ENCODE measurements at regions not wholly inside any gene's neighbourhood (a gene's known extent, or its start where the extent isn't known, plus 50 kb on each side); places are given as distances from the start of the nearest gene placed in this dataset.

DNA sequence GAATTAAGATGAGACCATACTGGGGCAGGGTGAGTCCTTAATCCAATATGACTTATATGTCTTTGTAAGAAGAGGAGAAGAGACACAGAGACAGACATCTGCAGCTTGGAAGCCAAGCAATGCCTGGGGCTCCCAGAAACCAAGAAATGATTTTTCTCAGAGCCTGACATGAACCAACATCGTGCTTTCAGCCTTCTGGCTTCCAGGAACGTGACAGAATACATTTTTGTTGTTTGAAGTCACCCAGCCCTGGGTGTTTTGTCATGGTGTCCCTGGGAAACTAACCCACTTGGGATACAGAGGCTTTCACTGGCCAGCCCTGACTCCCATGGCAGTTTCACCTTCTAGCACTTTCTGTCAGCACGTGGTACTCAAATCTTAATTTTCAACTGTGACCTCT, 95.3 kb upstream of the SLC10A2 start:
- H3K27ac Mint-ChIP-seq, result no peak overlapping the region

GRCh38 chr13:103157434-103158145, 91.4 kb upstream of the SLC10A2 start:
- DNase-seq (ENCODE audit: low spot score) (no peak), ATAC-seq (no peak)
- H3F3A ChIP-seq (replicated peaks; ENCODE audit: low read depth), result no peaks in the 10 kb centered on the region
- H3K4me3 Mint-ChIP-seq, result no peak overlapping the region
- H3K9me3 Mint-ChIP-seq, result 0 out of 3 replicates have a peak, but pooled peaks cover 5% of the 10 kb centered on the region
- no peaks in the 10 kb centered on the region for H3K79me2 ChIP-seq (replicated peaks; ENCODE audit: insufficient read depth)
- peaks cover 6% of the 10 kb centered on the region; the same call in 1 of the 3 replicates for H3K4me1 Mint-ChIP-seq
- no peaks in the 10 kb centered on the region for H3K36me3 ChIP-seq (ENCODE audit: insufficient read depth)
- H4K20me1 ChIP-seq (replicated peaks; ENCODE audit: insufficient read depth), result no peaks in the 10 kb centered on the region
- H3K9me2 ChIP-seq (ENCODE audit: insufficient read depth), result peaks cover 11% of the 10 kb centered on the region
- no peak overlapping the region for H3K27ac Mint-ChIP-seq
- no peak overlapping the region for H3K4me2 ChIP-seq
- H3K36me3 Mint-ChIP-seq (ENCODE audit: low read depth), result no peaks in the 10 kb centered on the region
- H3K27me3 ChIP-seq (ENCODE audit: insufficient read depth), result no peaks in the 10 kb centered on the region
- peaks cover 4% of the 10 kb centered on the region; the same call in 1 of the 2 replicates for H3K4me1 ChIP-seq (ENCODE audit: insufficient read depth)
- no peaks in the 10 kb centered on the region for H3K27me3 Mint-ChIP-seq (ENCODE audit: insufficient read depth, low read depth, poor library complexity)
- H3K27ac ChIP-seq (ENCODE audit: low read depth), result no peak overlapping the region
- H3K4me3 ChIP-seq, result no peak overlapping the region
- H2AFZ ChIP-seq, result no peak overlapping the region
- TF ChIP-seq ZNF114 (CRISPR knock-in tag; IDR thresholded peaks at IDR 0.05) (no peak), CREB1 (CRISPR knock-in tag; IDR thresholded peaks at IDR 0.05; ENCODE audit: low read depth) (no peak), STAT1 (IDR thresholded peaks at IDR 0.05; ENCODE audit: unreplicated experiment) (no peak), ZNF331 (CRISPR knock-in tag; IDR thresholded peaks at IDR 0.05; ENCODE audit: low read depth) (no peak), POLR2AphosphoS5 (IDR thresholded peaks at IDR 0.05; ENCODE audit: low read depth) (no peak), ETS1 (IDR thresholded peaks at IDR 0.05) (no peak)
- TF ChIP-seq, protein P1, sequence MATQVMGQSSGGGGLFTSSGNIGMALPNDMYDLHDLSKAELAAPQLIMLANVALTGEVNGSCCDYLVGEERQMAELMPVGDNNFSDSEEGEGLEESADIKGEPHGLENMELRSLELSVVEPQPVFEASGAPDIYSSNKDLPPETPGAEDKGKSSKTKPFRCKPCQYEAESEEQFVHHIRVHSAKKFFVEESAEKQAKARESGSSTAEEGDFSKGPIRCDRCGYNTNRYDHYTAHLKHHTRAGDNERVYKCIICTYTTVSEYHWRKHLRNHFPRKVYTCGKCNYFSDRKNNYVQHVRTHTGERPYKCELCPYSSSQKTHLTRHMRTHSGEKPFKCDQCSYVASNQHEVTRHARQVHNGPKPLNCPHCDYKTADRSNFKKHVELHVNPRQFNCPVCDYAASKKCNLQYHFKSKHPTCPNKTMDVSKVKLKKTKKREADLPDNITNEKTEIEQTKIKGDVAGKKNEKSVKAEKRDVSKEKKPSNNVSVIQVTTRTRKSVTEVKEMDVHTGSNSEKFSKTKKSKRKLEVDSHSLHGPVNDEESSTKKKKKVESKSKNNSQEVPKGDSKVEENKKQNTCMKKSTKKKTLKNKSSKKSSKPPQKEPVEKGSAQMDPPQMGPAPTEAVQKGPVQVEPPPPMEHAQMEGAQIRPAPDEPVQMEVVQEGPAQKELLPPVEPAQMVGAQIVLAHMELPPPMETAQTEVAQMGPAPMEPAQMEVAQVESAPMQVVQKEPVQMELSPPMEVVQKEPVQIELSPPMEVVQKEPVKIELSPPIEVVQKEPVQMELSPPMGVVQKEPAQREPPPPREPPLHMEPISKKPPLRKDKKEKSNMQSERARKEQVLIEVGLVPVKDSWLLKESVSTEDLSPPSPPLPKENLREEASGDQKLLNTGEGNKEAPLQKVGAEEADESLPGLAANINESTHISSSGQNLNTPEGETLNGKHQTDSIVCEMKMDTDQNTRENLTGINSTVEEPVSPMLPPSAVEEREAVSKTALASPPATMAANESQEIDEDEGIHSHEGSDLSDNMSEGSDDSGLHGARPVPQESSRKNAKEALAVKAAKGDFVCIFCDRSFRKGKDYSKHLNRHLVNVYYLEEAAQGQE (IDR thresholded peaks at IDR 0.05; ENCODE audit: unreplicated experiment), result no peak

More for the DNA sequence above, 95.3 kb upstream of the SLC10A2 start:
- H3F3A ChIP-seq (replicated peaks; ENCODE audit: low read depth), result no peaks in the 10 kb centered on the region
- TF ChIP-seq STAT1 (IDR thresholded peaks at IDR 0.05; ENCODE audit: unreplicated experiment) (no peak), CREB1 (CRISPR knock-in tag; IDR thresholded peaks at IDR 0.05; ENCODE audit: low read depth) (no peak), EZH2phosphoT487 (IDR thresholded peaks at IDR 0.05; ENCODE audit: unreplicated experiment) (no peak), ZNF331 (CRISPR knock-in tag; IDR thresholded peaks at IDR 0.05; ENCODE audit: low read depth) (no peak), NANOG (IDR thresholded peaks at IDR 0.05; ENCODE audit: borderline replicate concordance) (no peak), ZNF114 (CRISPR knock-in tag; IDR thresholded peaks at IDR 0.05) (no peak)
- TF ChIP-seq, protein P1 (IDR thresholded peaks at IDR 0.05; ENCODE audit: unreplicated experiment), result no peak
- TF ChIP-seq, protein P2, sequence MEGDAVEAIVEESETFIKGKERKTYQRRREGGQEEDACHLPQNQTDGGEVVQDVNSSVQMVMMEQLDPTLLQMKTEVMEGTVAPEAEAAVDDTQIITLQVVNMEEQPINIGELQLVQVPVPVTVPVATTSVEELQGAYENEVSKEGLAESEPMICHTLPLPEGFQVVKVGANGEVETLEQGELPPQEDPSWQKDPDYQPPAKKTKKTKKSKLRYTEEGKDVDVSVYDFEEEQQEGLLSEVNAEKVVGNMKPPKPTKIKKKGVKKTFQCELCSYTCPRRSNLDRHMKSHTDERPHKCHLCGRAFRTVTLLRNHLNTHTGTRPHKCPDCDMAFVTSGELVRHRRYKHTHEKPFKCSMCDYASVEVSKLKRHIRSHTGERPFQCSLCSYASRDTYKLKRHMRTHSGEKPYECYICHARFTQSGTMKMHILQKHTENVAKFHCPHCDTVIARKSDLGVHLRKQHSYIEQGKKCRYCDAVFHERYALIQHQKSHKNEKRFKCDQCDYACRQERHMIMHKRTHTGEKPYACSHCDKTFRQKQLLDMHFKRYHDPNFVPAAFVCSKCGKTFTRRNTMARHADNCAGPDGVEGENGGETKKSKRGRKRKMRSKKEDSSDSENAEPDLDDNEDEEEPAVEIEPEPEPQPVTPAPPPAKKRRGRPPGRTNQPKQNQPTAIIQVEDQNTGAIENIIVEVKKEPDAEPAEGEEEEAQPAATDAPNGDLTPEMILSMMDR (conservative IDR thresholded peaks at IDR 0.05; ENCODE audit: low read depth in 2 of 2), result no peak
- peaks cover 16% of the 10 kb centered on the region; the same call in 1 of the 2 replicates for H3K9me2 ChIP-seq (ENCODE audit: insufficient read depth)
- Mint-ChIP-seq H3K36me3 (ENCODE audit: low read depth) (no peaks in the 10 kb centered on the region), H3K9me3 (peaks cover 7% of the 10 kb centered on the region; the same call in 1 of the 3 replicates), H3K4me3 (no peak overlapping the region), H3K27me3 (ENCODE audit: insufficient read depth, low read depth, poor library complexity) (no peaks in the 10 kb centered on the region), H3K4me1 (peaks cover 11% of the 10 kb centered on the region; the same call in 2 of the 3 replicates)
- H3K4me3 ChIP-seq, result no peak overlapping the region
- DNase-seq (ENCODE audit: low spot score), result no peak
- ATAC-seq, result no peak
- H3K27ac ChIP-seq (ENCODE audit: low read depth), result no peak overlapping the region
- H2AFZ ChIP-seq, result no peak overlapping the region
- no peaks in the 10 kb centered on the region for H3K27me3 ChIP-seq (ENCODE audit: insufficient read depth)
- no peaks in the 10 kb centered on the region for H4K20me1 ChIP-seq (replicated peaks; ENCODE audit: insufficient read depth)
- H3K36me3 ChIP-seq (ENCODE audit: insufficient read depth), result no peaks in the 10 kb centered on the region
- no peaks in the 10 kb centered on the region for H3K79me2 ChIP-seq (replicated peaks; ENCODE audit: insufficient read depth)
- no peak overlapping the region for H3K4me2 ChIP-seq
- 0 out of 2 replicates have a peak, but pooled peaks cover 3% of the 10 kb centered on the region for H3K4me1 ChIP-seq (ENCODE audit: insufficient read depth)

Data from GM23338 (cell line).